ENCODE measurements at regions not wholly inside any gene's neighbourhood (a gene's known extent, or its start where the extent isn't known, plus 50 kb on each side); places are given as distances from the start of the nearest gene placed in this dataset.

DNA sequence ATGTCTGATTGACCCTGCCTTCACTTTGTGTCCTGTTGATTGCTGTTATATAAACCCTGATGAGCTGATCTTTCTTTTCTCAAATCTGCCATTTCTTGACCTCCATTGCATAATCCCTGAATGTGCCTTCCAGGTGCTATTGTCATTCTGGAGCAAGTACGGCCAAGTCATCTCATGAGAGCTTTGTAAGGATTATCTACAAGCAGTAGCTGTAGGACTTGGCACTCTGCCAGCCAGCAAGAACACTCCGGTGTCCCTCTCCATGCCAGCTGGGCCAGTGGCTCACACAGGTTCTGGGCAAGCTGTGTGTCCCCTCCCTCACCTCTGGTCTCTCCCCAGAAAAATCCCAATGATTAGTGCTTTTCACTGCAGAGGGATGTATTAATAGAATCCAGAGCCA lies 348.1 kb downstream of the FOXO1 start:
- no peak for DNase-seq

DNA sequence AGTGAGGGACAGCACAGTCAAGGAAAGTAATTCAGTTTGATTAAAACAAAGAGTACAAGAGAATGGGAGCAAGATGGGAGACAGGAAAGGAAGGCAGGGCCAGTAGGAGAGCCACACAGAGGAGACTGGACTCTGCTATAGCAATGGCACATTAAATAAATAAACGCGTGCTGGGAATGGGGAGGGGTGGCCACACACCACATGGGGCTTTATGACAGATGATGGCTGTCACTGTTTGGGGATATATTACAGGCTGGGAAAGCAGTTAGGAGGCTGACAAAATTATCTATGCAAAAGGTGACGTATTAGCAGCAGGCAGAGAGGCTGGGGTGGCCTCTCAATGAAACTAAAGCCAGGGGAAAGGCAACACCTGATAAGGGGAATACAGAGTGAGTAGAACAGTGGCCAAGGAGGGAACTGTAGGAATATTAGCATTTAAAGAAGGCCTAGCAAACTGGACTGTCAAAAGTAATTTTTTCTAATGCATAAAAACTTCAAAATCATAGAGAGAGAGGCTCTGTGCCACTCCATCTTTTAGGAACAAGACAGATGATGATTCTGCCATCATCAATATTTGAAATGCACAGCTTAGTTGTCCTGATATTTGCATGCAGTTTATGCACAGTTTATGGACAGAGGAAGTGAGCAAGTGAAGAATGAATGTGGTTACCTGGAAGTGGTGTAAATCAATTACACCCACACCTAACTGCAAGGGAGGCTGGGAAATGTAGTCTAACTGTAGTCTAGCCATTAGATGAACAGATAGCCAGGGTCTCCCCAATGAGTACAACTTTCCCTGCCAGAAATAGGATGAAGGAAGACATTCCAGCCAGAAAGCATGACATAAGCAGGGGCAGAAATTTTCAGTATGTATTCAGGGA lies 346.5 kb downstream of the FOXO1 start:
- no peak for DNase-seq

DNA sequence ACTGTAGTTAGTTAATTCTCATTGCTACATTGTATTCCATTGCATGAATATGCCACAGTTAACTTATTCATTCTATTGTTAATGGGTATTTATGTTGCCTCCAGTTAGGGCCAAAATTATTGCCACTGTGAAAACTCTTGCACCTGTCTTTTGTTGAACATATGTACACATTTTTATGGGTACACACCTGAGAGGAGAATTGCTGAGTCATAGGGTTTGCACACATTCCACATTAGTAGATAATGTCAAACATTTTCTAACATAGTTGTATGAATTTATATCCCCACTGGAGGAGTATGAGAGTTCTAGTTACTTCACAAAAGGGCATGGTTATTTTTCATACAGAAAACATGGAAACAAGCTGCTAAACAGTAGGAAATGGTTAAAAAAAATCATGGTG lies 338.4 kb downstream of the FOXO1 start:
- DNase-seq: no peak

DNA sequence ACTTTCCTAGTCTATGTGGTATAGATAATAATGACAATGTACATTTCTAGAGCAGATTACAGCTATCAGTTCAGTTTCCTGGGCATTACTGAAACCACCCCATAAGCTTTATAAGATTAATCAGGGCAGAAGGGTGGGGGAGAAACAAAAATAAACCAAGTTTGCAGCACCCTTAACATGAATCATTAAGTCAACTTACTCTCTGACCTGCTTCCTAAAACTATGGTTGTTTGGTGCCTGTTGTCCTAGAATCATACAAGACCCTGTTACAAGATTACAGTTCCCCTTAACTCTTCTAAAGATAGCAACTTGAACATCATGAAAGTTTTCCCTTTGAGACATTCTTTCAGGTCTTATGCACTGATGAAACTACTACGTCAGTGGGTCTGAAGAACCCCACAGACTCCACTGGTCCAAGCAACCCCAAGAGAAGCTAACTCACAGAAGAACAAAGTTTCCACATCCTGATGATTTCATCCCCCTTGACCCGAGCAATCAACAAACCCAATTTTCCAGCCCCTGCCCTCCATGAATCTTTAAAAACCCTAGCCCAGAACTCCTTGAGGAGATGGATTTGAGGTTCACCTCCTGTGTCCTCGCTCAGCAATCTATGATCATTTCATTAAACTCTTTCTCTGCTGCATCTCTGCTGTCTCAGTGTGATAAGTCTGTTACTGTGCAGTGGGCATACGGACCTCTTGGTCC lies 336.5 kb downstream of the FOXO1 start:
- DNase-seq: no peak

DNA sequence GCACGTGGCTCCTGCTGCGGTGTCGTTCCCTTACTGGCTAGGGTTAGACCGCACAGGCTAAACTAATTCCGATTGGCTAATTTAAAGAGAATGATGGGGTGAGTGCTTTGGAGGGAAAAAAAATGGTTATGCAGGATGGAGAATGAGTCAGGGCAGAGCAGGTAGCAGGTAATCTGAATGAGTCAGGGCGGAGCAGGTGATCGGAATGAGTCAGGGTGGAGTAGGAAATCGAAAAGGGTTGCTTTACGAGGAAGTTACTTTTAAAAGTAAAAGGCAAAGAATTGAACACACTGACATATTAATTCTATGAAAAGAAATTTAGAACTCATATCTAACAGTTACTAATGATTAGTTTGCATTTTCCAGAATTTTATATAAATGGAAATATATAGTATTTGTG lies 335.5 kb downstream of the FOXO1 start:
- no peak for DNase-seq

DNA sequence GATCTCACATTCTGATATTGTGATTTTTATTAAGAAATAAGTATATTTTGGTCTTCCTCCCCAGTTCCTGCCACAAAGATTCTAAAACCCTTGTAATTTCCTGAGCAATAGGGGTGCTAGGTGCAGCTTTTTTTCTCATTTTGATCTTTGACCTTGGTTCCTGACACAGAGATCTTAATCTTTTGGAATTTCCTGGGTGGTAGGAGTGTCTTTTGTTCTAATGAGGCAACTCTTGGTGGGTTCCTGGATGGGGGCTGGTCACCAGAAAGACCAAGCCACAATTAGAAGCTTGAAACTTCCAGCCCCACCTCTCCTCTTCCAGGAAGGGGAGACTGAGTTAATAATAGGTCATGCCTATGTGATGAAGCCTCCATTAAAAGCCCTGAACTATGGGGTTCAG lies 334.6 kb downstream of the FOXO1 start:
- DNase-seq: no peak

DNA sequence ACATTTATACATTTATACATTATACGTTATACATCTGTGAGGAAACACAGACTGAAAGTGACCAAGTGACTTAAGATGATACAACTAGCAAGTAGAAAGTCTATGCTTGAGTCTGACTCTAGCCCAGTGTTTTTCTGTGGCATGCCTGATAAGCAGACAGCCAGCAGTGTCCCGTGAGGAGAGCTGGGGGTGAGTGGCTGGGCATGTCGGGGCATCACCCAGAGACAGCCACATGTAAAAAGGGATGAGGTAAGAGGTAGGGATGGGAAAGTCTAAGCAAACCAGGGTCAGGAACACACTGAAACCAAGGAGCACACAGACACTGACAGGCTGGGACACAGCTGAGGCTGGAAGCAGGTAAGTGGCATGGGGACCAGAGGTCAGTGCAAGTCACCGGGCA lies 333.2 kb downstream of the FOXO1 start:
- no peak for DNase-seq

DNA sequence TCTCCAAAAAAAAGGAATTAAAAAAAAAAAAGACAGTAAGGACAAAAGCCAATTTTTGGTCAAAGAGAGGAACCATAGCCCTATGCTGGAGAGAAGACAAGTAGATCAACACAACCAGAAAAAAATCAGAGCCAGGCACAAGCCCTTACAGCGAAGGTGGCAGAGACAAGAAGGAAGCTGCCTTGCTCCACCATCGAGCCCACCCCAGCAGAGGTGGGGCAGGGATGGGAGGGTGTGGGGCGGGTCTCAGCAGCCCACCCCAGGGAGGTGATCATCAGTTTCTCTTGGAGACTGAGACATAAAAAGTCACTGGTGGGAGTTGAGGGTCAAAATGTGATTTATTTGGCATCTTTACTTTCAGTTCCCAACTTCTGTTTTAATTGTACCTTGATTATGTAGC lies 332.4 kb downstream of the FOXO1 start:
- DNase-seq: no peak

DNA sequence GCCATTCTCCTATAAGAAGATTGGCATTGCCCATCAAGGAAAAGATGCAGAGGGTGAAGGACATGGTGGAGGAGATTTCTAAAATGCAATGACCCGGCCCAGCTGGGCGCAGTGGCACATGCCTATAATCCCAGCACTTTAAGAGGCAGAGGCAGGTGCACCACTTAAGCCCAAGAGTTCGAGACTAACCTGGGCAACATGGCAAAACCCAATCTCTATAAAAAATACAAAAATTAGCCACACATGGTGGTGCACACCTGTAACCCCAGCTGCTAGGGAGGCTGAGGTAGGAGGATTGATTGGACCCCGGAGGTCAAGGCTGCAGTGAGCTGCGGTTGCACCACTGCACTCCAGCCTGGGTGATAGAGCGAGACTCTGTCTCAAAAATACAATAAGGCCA lies 331.8 kb downstream of the FOXO1 start:
- no peak for DNase-seq

DNA sequence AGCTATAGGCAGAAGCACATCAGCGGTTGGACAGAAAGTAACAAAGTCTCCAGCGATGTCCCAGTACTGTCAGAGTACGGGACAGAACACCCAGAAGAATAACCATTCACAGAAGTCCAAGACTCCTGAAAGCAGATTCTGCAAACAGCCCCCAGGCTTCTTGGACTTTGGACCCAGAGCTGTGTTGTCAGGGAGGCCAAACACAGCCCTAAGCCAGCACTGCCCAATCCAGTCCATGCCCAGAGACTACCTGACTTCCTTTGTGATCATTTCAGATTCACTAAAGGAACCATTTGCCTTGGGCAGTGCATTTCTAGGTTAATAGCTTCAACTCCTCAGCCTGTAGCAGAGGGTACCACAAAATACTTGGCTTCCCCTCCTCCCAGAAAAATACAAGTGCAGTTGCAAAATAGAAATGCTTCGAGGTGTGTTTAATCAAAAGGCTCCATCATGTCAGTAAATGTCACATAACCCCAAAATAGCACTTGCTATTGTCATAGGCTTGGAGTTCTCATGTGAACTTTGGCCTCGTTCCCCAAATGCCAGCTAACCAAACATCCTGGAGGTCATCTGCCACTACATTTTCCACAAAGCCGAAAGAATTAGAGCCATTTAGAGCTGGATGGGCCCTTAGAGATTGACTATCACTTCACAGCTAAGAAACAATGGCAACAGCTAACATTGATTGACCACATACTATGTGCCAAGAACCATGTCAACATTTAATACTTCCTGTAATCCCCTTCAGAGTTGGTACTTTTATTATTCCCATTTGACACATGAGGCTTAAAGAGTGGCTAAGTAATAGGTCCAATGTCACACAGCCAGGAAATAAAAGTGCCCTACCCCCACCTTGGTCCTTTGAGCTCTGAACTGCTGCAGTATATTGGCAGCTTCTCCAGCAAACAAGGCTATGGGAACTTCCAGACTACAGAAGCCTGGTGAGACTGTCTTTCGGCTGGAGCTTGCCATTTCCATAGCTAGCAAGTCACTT lies 329.9 kb downstream of the FOXO1 start:
- DNase-seq: no peak

DNA sequence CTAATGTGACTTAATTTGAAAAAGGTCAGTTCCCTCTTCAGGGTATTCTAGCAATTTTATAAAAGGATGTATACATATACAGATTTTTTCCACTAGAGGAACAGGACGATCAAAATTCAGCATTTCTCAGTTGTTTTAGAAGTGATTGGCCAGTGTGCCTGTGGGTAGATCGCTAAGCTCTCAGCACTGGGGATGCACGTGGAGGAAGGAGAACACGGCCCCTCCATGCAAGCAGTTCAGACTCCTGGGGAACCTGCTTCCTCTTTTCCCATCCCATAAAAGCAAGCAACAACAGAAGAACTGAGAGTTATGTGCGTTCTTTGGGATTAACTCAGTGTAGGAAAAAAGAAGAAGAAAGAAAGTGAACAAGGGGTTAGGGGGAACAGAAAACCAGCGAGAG lies 328.8 kb downstream of the FOXO1 start:
- DNase-seq: no peak

DNA sequence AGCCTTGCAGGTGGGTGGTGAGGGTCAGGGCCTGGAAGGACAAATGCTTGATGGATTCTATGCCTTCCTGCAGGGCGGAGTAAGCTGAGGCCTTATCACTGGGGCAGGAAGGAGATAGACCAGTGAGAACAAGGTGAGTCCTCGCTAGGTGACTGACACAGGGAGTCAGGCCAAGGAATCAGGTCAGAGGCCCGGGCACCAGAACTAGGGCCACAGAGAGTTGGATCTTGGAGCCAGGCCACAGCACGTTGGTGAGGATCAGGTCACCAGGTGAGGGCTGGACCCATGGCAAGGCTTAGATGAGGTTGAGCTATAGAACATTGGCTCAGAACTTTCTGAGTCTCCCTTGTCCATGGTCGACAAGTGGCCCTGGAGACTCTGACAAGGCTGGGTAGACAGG lies 328.2 kb downstream of the FOXO1 start:
- DNase-seq: no peak

DNA sequence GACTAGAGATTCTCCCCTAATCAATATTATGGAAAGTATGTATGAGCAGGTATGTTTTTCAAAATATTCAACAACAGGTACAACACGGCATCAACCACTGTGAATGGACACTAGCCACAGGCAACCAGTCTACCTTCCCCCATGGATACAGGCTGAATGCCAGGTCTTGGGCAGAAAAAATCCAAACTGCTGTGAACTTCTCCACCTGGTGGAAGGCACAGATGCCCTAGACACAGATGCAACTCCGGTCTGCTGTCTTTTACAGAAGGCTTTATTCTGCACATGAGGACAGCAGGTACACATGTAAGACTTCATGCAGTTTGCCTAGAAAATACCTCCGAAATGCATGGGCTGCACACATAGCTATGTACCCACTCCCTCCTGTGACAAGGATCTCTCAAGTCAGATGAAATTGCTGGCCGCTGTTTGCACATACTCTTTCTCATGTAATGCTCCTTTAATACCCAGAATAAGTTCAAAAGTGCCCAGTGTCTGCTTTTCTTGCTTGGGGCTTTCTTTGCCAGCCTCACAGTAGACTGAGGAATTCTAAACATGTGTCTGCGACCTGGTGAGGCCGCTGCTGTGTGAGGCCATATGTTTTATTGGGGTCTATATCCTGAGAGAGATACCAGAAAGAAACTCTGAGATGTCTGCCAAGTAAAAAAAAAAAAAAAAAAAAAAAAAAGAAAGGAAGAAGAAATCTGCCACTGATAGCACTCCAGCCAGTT lies 325.9 kb downstream of the FOXO1 start:
- DNase-seq: no peak

DNA sequence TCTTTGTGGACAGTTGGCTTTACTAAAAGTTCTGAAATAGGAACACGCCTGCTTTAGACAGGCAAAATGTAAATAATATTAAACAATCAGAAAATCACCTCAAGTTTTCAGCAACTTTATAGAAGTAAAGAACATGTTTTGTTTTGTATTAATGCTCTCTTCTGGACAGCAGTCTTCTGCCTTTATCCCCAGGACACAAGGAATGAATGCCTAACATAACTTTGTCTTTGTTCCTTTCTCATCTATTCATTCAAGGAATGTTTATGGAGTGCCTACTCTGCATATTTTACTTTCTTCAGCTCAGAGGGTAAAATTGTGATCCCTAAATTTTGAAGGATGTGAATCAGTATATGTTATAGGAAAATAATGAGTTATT lies 325.4 kb downstream of the FOXO1 start:
- no peak for DNase-seq

DNA sequence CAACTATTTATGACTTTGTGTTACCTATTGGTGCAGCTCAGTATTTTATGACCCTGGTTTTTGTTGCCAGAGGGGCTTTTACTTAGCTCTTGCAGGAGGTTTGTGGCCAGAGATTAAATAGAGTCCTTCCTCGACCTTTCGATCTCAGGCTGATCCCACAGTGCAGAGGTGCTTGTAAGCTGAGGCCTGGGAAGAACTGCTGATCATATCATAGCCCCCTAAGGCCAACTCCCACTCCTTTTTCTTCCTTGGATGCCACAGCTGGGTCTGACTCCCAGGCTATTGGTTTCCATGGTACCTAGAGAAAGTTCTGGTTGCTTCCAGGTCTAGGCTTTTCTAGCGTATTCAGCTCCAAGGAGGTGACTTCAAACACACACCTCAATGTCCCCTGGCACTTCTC lies 324.9 kb downstream of the FOXO1 start:
- no peak for DNase-seq

DNA sequence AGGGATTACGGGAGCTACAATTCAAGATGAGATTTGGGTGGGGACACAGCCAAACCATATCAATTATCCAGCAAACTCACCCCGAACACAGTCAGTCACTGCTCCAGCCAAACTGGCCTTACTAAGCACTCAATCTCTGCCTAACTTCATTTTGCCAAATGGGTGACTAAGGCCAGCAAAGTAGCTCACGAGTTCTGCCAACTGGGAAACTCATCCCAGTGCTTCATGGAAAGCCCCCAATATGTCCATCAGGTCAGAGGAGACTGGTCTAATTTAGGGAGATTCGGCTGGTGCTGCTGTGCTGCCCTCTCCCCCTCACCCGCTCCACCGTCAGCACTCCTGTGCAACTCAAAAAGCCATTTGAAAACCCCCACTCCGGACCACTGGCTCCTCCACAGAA lies 324.0 kb downstream of the FOXO1 start:
- no peak for DNase-seq

DNA sequence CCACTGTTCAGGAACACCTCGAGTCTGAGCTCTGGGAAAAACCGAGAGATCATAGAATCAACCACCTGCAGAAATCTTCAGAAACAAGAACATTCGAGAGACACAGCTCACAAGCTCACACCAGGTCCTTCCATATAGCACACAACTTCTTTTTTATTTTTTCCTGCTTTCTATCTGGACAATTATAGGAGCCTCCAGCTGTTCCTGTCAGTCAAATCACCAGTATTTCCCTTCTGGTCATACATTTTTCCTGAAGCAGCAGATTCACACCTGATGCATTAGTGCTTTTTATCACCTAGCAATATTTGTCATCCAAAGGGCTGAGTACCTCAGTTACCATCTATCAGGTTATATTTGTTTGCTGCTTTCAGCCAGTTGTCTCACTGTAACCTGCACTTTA lies 323.5 kb downstream of the FOXO1 start:
- no peak for DNase-seq

DNA sequence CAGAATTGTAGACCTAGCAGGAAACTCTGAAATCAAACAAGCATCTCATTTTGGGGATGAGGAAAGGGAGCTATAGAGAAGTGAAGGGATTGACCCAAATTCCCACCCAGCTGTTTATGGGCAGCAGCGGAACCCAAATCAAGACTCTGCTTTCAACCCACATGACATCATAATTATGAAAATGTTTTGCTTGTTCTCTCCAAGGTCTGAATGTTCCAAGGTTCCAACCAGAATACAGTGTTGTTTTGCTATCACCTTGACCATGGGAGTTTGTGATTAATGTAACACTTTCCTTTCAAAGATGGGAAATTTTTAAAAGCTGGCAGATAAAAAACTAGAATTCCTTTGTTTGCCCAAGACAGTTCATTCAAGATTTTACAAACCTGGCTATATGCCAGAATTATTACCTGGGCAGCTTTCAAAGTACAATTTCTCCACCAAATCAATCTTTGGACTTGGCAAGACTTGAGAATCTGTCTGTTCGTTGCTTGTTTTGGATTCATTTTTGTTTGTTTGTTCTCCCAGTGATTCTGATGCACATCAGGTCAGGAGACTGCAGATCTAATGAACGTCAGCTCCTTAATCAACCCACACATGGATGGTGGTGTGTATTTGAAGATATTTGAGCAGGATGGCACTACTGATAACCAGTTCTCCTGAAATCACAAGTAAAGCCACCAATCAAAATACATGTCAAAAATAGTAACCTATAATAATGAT lies 322.7 kb downstream of the FOXO1 start:
- DNase-seq: no peak

DNA sequence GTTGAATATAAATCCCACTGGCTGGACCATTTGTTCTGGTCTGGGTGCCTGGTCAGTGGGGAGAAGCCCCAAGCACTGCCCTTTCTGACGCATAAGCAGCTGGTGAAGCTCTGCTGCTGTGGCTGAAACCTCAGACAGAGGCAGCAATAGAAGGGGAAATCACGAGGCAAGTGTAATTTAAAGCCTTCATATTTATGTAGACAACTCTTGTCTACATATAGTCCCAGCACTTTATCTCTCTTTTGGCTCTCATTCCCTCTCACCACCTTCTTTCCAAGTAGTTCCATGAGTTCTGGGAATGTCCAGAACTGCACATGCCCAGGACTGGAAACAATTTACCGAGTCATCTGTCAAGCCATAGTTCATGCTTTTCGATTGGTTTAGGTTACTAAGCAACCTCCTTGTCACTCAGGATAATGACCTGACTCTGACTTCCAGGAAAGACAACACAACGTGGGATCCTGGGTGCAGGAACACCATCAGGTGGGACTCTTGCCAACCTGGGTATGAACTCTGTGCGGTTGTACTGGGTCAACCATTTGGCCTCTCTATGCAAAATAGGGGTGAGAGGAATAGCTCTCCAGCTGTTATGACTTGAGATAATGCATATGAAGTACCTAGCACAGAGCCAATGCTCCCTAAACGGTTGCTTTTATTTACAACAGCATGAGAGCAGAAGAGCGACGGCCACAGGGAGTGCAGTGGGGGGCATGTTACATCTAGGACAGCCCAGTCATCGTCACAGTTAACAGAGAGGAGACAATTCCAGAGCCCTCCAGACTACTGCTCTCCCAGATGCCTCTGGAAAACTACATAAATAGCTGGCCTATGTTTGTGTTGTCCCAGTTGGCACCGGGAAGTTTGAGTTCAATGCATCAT lies 321.9 kb downstream of the FOXO1 start:
- no peak for DNase-seq

DNA sequence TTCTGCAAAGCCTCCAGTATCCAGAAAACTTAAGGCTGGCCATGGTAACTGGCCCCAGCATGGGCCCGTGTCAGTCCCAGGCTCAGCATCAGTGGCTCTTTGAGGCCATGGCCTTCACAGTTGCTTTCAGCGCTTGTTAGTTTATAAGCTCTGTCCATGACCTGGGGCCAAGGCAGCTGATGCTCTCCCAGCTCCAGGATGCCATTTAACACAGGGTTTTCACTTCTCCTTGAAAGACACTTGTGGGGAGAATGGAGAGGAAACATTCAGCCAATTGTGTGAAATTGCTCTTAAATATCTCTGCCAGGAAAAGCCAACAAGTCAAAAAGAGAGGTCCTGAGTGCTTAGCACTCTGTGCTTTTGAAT lies 321.3 kb downstream of the FOXO1 start:
- DNase-seq: no peak

Measured in activated effector memory CD4-positive, alpha-beta T cell treated with Interleukin-2 at 50 U/mL for 16 hours (primary cell).